ENCODE measurements at regions not wholly inside any gene's neighbourhood (a gene's known extent, or its start where the extent isn't known, plus 50 kb on each side); places are given as distances from the start of the nearest gene placed in this dataset.

DNA sequence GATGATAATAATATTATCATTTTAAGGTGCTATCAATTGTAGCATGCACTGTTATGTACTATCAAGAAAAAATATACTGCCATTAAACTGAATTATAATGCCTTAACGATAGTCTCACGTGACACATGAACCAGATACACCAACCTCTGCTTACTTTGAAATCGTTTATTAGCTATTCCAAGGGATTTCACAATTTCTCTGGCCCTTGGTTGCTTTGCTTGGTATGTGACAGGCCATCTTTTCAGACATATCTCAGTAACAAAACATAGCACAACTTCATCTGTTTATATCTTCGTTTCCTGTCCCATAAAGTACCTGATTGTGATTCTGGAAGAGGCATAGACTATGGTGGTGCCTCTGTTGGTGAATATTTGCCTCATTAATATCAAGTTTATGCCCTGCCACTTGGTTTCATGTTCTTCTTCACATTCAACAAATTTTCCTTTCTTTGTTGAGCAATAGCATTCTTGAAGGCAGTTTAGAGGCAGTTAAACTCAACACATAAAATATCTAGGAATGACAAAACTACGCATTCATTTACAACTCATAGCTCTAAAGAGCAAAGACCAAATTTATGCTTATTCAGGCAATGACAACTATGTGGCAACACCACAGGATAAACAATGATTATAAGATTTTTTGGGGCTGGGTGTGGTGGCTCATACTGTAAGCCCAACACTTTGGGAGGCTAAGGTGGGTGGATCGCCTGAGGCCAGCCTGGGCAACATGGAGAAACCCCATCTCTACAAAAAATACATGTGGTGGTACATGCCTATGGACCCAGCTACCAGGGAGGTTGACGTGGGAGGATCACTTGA lies 84.3 kb downstream of the MCFD2 start:
- peak; percentile 0 for DNase-seq (ENCODE audit: low spot score)

DNA sequence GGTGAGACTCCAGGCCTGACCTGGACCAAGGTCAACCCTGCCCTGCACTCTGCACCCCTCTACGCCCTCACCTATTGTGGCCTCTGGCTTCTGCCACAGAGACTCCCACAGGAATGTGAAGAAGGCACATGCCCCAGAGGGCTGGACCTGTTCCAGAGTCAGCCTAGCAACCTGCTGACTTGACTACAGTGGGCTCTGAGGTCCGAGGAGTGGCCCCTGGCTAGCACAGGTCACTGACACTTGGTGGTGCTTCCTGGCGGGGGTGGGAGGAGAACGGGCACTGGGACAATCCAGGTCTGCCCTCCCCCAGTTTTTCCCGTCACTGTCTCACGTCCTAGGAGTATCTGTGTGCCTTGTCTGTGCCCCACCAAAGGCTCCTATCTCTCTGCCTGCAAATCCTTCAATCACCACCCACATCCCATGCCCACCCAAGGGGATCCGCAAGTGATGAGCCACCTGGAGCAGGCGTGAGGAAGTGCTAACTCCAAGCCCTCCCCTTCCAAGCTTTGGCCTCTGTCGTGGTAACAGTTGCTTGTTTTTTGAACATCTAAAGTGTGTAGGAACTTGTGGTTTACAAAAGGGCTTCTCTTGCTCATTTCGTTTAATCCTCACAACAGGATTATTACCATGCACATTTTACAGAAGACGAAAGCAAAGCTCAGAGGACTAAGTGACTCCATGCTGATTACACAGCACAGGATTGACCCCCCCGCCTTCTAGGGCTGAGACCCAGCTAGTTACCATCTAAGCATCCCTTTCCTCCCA lies 86.2 kb downstream of the MCFD2 start:
- peak; percentile 3 for DNase-seq (ENCODE audit: low spot score)

DNA sequence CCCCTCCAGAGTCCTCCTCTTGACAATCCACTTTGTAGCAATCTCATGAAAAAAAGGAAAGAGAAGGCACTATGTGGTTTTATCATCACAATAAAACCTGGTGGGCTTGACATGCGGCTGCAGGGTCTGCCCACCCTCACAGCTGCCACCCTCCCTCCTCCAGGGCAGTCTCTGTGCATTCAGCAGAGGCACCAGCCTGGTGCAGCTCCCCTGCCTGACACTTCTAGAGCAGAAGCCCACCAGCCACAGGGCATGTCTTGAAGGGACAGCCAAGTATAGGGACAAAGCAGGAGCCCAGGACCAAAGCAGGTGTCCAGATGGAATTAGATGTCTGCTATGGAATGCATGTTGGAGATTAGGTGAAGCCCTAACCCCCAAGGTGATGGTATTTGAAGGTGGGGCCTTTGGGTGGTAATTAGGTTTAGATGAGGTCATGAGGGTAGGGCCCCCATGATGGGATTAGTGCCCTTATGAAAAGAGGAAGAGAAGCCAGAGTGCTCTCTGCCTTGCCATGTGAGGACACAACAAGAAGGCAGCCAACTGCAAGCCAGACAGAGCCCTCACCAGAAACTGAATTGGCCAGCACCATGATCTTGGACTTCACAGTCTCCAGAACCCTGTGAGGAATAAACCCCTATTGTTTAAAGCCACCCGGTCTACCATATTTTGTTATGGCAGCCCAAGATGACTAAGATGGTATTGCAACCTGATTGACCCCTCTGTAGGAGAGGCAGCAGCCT lies 86.9 kb downstream of the MCFD2 start:
- DNase-seq (ENCODE audit: low spot score): peak; percentile 0

DNA sequence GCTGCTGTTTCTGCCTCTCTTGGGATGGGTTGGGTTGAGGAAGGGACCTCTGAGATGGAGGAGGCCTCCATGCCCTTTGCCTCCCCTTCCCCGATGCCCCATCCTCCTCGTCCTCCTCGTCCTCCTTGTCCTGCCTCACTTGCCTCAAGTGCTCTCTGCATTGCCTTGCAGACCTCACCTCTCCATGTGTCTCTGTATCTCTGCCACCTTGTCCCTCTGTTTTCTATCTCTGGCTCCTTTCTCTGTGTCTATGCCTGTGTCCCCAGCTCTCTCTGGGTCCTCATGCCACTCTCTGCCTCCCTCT lies 87.5 kb downstream of the MCFD2 start:
- DNase-seq (ENCODE audit: low spot score): no peak

DNA sequence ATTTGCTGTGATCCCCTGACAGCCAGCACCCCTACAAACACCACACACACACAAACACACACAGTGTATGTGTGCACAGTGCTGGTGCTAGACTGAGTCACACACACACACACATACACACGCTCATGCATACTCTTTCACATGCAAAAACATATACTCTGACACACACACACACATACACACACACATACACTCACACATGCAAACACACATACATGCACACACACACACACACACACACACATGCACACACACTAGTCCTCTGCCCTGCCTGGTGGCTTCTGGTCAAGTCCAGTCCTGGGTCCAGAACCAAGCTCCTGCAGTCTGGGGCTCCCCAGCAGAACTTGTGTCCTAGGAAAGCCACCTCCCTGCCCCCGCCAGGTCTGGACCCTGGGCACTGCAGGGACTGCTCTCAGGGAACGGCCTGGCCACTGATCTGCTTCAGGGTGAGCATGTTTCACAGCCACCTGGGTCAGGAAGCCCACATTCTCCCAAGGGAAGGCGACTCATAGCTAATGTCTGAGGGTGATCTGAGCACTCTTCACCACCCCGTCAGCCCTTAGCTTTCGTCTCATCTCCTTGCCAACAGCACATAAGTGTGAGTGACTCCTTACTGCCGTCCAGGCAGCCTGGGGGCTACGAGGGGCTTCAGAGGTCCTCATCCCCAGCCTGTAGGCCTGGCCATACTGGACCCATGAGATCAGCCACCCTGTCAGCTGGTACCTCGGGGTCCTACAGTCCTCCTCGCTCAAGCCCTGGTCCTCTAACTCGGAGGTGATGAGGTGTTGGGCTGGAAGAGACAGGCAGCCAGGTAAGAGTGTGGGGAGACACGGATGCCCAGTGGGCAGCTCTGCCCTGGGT lies 88.1 kb downstream of the MCFD2 start:
- DNase-seq (ENCODE audit: low spot score): no peak

DNA sequence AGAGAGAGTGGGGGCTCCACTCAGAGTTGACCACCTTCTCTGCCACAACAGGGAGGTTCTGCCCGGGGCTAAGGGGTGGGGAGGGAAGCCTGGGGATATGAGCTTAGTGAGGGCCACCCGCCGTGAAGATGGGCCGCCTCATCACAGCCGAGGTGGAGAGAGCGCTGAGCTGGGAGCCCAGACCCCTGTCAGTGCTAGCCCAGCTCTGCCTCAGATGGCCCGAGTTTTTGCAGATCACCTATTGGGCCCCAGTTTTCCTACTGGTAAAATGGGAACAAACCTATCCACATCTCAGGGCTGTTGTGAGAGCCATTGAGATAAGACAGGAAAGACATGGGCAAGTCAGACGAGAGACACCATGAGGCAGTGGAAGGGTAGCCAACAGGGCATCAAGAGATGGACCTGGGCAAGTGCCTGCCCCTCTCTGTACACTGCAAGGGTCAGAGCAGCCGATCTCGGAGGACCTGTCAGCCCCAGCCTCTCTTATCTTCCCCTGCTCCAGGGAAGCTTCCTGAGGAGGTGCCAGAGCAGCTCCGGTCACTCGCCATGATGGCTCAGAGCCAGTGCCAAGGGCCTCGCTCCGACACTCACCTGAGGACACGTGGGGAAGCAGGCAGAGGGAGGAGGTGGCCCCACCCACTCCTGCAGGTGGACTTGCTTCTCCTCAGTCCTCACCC lies 88.9 kb downstream of the MCFD2 start:
- DNase-seq (ENCODE audit: low spot score): no peak

DNA sequence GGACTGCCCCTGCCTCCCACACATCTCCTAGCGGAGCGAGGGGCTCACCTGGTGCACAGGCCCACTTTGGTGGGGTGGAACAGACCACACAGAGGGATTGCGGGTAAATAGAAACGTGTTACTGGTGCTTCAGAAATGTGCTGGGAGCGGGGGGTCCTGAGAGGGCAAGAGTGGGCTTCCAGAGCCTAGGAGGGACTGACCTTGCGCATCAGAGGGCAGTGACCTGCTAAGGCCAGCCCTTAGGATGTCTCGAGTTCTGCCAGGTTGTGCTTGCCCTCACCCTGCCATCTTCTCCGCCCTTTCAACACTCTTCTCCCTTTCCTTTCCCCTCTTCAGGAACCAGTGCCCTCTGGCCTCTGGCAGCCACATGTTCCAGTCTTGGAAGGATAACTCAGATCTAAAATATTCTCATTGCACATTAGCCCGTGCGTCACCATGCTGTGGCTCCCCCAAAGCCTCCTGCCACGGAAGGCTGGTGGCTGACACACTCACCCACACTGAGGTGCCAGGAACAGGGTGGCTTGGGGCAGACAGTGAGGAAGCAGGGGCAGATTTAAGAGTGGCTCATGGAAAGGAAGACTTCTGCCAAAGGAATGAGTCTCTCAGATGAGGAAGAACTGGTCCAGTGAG lies 89.6 kb downstream of the MCFD2 start:
- DNase-seq (ENCODE audit: low spot score): peak; percentile 46

DNA sequence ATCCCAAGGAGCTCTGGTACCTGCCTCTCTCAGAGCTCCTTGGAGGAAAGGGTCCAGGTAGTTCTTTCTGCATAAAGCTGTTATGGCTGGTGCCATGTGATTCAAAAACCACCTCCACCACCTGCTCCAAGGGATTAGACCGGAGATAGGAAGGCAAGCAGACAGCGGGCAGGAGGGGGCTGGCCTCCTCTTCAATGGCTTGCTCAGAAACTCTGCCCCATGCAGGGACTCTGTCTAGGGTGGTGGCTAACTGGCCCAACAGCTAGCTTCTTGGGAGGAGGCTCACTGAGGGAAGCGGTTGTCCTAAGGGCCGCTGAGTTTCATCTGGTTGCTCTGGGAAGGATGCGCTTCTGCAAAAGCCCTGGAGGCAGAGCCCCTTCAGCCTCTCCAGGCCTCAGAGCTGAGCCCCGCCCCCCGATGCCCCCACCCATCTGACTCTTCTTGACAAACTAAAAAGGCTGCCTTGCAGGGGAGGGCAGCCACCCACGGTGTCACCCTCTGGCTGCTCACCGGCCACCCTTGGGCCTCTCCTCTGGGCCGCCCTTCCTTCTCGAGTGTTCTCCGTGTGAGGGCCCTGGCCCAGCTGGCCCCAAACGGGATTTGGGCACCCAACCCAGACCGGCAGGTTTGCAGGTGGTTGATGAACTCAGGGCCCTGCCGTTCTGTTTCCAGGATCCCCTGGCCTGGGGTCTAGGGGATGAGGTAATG lies 90.2 kb downstream of the MCFD2 start:
- no peak for DNase-seq (ENCODE audit: low spot score)

DNA sequence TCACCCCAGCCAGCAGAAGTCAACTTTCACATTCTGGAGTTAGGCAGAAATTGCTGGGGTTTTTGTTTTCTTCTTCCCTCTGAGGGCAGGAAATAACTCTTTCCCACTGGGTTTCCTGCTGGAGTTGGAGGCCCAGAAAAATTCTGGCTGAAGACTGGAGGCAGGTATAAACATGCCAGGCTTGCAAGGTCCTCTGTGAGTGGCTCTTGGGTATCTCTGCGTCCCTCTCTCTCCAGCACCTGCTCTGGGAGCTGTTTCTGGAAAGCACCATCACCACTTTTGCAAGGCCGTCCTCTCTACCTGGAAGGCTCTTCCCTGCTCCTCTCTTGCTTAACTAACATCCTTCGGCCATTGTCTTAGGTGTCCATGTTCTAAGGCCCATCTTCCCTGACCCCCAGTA lies 91.0 kb downstream of the MCFD2 start:
- DNase-seq (ENCODE audit: low spot score): no peak

DNA sequence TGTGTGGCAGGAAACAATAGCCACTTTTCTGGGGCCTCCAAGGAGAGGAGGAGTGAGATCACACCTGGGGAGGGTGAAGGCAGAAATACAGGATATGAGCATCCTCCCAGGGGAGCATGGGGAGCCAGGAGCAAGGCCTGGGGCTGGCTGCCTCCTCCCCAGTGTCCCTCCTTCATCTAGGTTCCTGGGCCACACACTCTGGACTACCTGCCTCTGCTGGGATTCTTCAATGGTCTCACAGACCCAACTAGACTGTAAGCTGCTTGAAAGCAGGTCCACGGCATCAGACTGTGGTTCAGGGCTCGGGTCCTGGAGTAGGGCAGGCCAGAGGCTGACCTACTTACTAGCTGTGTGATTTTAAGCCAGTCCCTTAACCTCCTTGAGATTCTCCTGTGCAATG lies 94.0 kb downstream of the MCFD2 start:
- DNase-seq (ENCODE audit: low spot score): no peak

DNA sequence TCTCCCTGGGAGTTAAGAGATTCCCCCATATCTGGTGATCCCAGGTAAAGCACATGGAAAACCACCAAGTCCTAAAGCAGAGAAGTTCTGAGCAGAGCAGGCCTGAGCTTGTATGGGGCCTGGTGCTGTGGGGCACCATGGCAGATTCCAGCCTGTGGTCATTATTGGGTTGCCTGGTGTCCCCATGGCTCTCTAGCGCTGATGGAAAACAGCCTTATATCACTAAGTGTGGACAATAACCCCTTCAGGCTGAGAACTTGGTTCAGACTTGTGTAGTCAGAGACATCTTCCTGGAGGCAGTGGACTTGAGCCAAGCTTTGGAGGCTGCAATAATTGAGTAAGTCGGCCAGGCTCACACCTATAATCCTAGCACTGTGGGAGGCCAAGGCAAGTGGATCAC lies 96.8 kb downstream of the MCFD2 start:
- DNase-seq (ENCODE audit: low spot score): no peak

DNA sequence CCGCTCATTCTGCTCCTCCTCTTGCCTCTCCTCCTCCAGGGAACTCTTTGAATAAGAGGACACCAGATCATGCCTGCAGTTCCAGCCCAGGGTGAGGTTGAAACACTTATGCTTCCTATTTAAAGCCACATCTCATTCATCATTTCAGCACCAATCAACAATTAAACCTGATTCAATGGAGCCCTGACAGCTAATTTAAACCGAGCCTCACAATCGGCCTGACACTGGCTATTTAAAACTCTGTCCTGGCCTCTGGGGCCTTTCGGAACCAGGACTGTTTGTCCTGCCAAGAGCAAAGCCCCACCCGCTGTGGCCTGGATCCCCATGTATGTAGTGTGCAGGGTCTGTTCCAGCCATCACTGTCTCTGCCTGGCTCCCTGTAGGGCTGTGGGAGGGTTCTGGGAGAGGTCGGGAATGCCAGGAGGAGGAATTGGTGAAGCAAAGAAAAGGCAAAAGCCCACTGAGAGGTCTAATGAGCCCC lies 97.4 kb downstream of the MCFD2 start:
- DNase-seq (ENCODE audit: low spot score): no peak

DNA sequence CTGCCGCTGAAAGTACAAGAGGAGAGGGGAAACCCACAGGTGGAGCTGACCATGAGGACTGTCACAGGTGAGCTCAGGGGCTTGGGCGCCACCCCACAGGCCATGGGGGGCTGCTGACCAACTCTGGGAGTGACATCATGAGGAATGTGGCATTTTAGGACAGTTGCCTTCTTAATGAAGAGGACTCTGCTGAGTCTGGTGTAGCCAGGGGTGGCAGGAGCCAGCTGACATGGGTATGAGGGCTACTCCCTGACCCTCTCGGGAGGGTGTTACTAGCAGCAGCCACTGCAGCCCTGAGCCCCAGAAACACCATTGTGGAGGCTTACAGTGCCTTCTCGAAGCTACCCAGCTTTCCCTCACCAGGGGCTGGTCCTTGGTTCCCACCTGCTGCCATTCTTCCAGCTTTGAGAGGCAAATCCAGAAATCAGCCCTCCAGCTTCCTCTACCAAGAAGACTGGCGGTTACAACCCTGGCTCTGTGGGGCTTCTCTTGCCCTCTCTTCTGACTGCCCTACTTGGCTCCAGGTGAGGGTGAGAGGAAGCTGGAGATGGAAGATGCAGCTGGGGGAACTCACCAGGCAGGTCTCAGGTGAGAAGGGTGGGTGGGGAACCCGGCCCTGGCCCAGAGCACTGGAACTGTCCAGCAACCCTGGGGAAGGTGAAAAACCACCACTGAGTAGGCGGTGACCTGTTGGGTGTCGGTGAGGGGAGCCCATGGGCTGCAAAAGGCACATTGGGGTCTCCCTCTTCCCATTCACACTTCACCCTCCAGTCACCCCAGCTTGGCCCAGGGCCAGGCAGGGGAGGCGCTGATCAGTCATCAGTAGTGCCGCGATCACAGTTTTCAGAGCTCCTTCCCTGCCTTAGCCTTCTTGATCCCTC lies 98.5 kb downstream of the MCFD2 start:
- DNase-seq (ENCODE audit: low spot score): peak; percentile 0

DNA sequence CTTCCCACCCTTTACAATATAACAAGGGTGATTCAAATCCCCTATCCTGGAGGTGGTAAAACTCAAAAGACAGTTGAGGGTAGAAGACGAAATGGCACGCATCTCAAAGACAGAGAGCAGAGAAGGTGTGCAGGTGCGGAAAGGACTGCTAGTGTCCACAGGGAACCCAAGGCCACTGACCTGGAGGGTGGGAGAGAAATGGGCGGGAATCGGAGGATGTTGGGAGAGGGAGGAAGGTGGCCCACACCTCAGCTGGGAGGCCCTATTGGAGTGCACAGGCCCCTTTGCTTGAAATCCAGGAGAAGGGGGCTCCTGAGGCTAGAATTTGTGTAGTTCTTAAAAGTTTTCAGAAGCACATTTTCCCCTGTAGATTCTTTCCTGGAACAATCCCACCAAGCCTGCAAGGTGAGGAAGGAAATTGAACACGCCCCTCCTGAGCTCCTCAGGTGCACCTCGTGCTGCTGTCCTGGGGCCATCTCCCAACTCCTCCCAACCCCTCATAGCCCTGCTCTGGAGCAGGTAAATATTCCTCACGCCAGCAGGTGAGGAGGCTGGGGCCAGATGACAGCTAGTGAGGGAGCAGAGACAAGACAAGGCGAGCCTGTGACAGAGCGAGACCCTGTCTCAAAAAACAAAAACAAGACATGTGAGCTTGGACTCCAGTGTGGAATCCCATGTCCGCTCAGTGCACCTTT lies 99.3 kb downstream of the MCFD2 start:
- no peak for DNase-seq (ENCODE audit: low spot score)

DNA sequence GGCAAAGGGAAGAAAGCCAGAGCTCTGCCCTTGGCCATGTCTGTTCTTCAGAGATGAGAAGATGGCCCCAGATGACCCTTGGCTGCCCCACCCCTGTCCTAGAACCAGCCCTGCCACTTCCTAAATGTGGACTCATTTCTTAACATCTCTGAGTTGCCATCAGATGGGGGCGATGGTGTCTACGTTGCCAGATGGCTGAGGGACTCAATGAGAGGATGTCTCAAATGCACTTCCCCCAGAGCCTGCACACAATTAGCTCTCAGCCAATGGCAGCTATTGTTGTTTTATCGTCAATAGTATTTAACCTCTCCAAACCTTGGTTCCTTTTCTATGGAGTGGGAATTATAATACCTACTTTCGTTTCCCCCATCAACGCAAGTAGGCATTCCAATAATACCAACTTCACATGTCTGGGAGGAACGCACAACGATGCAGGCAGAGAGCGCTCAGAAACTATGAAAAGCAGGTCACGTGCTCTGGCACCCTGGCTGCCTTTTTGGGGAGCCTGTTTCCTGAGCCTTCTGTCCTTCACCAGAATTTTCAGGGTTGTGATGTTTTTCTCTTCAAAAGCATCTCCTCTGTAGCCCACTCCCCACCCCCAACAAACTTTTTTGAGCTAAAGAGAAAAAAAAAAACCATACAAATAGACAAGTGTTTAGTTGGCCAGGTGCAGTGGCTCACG lies 100.3 kb downstream of the MCFD2 start:
- DNase-seq (ENCODE audit: low spot score): no peak

DNA sequence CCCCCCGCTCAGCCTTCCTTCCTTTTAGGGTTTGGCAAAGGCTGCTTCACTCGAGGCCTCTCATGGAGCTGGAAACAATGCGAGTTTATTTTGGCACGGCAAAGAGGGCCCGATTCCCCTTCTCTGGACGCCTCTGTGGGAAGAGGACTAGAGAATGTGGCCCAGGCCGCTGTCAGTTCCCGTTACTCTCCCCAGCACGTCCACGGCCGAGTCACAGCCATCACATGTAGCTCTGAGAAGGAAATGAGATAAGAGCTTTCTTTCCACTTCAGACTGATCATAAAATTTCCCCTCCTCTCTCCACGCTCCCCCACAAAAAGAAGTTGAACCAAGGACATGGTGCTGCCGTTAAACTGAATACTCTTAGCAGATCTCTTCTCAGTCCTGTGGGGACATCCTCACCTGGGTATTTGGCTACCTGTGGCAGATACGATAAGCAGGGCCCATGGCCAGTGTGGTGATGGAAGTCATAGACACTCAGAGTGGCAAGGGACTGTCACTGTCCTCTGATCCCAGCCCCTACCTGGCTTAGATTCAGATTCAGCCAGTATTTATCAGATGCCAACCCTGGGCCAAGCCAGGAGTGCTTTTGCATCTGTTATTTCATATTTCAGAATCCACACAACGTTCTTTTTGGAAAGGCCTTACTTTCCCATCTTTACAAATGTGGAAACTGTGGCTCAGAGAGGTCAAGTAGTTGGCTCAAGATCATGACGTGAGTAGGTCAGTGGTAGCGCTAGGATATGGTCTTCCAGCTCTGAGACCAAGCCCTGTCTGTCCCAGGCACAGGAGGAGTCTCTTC lies 101.2 kb downstream of the MCFD2 start:
- DNase-seq (ENCODE audit: low spot score): no peak

DNA sequence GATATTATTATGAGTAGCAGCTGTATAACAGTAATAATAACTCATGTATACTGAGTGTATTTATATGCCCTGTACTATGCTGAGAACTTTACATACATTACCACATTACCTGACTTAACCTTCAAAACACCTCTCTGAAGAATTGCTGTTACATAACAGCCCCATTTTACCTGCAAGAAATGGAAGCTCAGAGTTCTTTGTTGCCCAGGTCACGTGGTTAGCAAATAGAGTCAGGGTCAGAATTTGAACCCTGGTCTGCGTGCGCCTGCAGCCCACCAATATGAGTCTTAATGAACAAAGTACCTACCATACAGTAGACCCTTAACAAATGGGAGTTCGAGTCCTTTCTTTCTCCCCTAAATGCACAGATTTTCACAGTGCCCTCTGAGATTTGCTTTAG lies 101.9 kb downstream of the MCFD2 start:
- DNase-seq (ENCODE audit: low spot score): no peak
